ENCODE measurements at regions not wholly inside any gene's neighbourhood (a gene's known extent, or its start where the extent isn't known, plus 50 kb on each side); places are given as distances from the start of the nearest gene placed in this dataset.

- TF ChIP-seq HDAC6 (IDR thresholded peaks at IDR 0.05; ENCODE audit: low read depth, low read length) (no peak), TCF12 (IDR thresholded peaks at IDR 0.05; ENCODE audit: low read depth, low read length) (no peak), SRF (IDR thresholded peaks at IDR 0.05; ENCODE audit: low read depth, low read length) (no peak), EZH2 (IDR thresholded peaks at IDR 0.05; ENCODE audit: low read depth, low read length, severe bottlenecking) (no peak), SIRT6 (IDR thresholded peaks at IDR 0.05; ENCODE audit: low read length) (no peak), POLR2A (IDR thresholded peaks at IDR 0.05; ENCODE audit: control extremely low read depth in 1 of 2, low read depth in 2 of 2, low read length in 2 of 2) (no peak), CHD1 (IDR thresholded peaks at IDR 0.05; ENCODE audit: low read depth, low read length) (no peak), CBX8 (IDR thresholded peaks at IDR 0.05; ENCODE audit: borderline replicate concordance, low read depth, low read length) (no peak), GTF2F1 (IDR thresholded peaks at IDR 0.05; ENCODE audit: borderline replicate concordance, low read depth, low read length) (no peak), NANOG (IDR thresholded peaks at IDR 0.05; ENCODE audit: insufficient read depth, low read depth, low read length, poor library complexity, severe bottlenecking) (no peak), ZNF274 (IDR thresholded peaks at IDR 0.05; ENCODE audit: borderline replicate concordance, extremely low read depth, low read length) (no peak)
- TF ChIP-seq, protein P1, sequence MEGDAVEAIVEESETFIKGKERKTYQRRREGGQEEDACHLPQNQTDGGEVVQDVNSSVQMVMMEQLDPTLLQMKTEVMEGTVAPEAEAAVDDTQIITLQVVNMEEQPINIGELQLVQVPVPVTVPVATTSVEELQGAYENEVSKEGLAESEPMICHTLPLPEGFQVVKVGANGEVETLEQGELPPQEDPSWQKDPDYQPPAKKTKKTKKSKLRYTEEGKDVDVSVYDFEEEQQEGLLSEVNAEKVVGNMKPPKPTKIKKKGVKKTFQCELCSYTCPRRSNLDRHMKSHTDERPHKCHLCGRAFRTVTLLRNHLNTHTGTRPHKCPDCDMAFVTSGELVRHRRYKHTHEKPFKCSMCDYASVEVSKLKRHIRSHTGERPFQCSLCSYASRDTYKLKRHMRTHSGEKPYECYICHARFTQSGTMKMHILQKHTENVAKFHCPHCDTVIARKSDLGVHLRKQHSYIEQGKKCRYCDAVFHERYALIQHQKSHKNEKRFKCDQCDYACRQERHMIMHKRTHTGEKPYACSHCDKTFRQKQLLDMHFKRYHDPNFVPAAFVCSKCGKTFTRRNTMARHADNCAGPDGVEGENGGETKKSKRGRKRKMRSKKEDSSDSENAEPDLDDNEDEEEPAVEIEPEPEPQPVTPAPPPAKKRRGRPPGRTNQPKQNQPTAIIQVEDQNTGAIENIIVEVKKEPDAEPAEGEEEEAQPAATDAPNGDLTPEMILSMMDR (IDR thresholded peaks at IDR 0.05; ENCODE audit: control extremely low read depth in 1 of 3, insufficient read depth in 1 of 3, low read depth in 1 of 3, low read length in 3 of 3), result no peak
- TF ChIP-seq, protein P2, sequence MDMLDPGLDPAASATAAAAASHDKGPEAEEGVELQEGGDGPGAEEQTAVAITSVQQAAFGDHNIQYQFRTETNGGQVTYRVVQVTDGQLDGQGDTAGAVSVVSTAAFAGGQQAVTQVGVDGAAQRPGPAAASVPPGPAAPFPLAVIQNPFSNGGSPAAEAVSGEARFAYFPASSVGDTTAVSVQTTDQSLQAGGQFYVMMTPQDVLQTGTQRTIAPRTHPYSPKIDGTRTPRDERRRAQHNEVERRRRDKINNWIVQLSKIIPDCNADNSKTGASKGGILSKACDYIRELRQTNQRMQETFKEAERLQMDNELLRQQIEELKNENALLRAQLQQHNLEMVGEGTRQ (IDR thresholded peaks at IDR 0.05; ENCODE audit: low read length), result no peak
Observed at GRCh38 chr4:104727643-104728042, 232.9 kb upstream of the CXXC4 start.

All from H1 (cell line).